ENCODE measurements at regions not wholly inside any gene's neighbourhood (a gene's known extent, or its start where the extent isn't known, plus 50 kb on each side); places are given as distances from the start of the nearest gene placed in this dataset.

GRCh38 chr17:36885771-36886377 is 51.4 kb upstream of the LHX1 start:
- TF ChIP-seq, protein P1, sequence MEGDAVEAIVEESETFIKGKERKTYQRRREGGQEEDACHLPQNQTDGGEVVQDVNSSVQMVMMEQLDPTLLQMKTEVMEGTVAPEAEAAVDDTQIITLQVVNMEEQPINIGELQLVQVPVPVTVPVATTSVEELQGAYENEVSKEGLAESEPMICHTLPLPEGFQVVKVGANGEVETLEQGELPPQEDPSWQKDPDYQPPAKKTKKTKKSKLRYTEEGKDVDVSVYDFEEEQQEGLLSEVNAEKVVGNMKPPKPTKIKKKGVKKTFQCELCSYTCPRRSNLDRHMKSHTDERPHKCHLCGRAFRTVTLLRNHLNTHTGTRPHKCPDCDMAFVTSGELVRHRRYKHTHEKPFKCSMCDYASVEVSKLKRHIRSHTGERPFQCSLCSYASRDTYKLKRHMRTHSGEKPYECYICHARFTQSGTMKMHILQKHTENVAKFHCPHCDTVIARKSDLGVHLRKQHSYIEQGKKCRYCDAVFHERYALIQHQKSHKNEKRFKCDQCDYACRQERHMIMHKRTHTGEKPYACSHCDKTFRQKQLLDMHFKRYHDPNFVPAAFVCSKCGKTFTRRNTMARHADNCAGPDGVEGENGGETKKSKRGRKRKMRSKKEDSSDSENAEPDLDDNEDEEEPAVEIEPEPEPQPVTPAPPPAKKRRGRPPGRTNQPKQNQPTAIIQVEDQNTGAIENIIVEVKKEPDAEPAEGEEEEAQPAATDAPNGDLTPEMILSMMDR (IDR thresholded peaks at IDR 0.05) = no peak
- TF ChIP-seq ZFX (IDR thresholded peaks at IDR 0.05; ENCODE audit: borderline replicate concordance) = no peak
